CD4-positive, alpha-beta memory T cell (primary cell): ENCODE measurements at regions not wholly inside any gene's neighbourhood (a gene's known extent, or its start where the extent isn't known, plus 50 kb on each side); places are given as distances from the start of the nearest gene placed in this dataset.
"Not testable (repeated sequence)": the region's sequence is repeated elsewhere in the genome, so short reads cannot be mapped to it uniquely, and the experiment has no call there.

Source experiments
- CTCF ChIA-PET: fragments of 350-600 bp; sonication (Branson Sonifier 250); formaldehyde crosslinking; loops from one replicate; lab custom pipeline; 2021; ENCODE audit warnings: inconsistent platforms; ENCODE audit not compliant: partially characterized antibody; lab: Charles Lee
- POLR2A ChIA-PET: fragments of 350-600 bp; sonication (Branson Sonifier 250); formaldehyde crosslinking; loops from one replicate; lab custom pipeline; 2021; ENCODE audit not compliant: partially characterized antibody; lab: Charles Lee
- DNase-seq, 5 donors: peaks; one replicate each; pipeline versions ENCODE4 v3.0.0 to v3.0.0-alpha.2; 2020 to 2022; ENCODE audit warnings: mixed read lengths in 1 of 5
- H3K27ac ChIP-seq: one replicate; pipeline ENCODE4 v1.7.0; 2013; ENCODE audit warnings: low read depth, low read length
- H3K27me3 ChIP-seq: 2 replicates; pipeline ENCODE4 v1.7.0; 2013; ENCODE audit warnings: mild to moderate bottlenecking, low read length, moderate library complexity; ENCODE audit not compliant: insufficient read depth
- H3K36me3 ChIP-seq: 2 replicates; pipeline ENCODE4 v1.7.0; 2013; ENCODE audit warnings: mild to moderate bottlenecking, low read length, moderate library complexity; ENCODE audit not compliant: insufficient read depth
- H3K4me1 ChIP-seq: 2 replicates; pipeline ENCODE4 v1.7.0; 2013; ENCODE audit warnings: mild to moderate bottlenecking, low read length, moderate library complexity; ENCODE audit not compliant: insufficient read depth
- H3K4me3 ChIP-seq, 2 donors: one replicate each; pipeline ENCODE4 v1.7.0; 2013; ENCODE audit warnings: low read length in 2 of 2, mild to moderate bottlenecking in 1 of 2
- H3K9me3 ChIP-seq, 2 donors: one replicate each; pipeline ENCODE4 v1.7.0; 2013; ENCODE audit warnings: low read length in 2 of 2, control low read depth in 1 of 2; ENCODE audit not compliant: control insufficient read depth in 1 of 2
- H3K27ac Mint-ChIP-seq, 7 donors: one replicate each; pipeline ENCODE4 v1.8.0; 2020 to 2021; ENCODE audit warnings: mixed read lengths in 7 of 7, mild to moderate bottlenecking in 6 of 7, inconsistent platforms in 3 of 7, moderate library complexity in 3 of 7
- H3K27me3 Mint-ChIP-seq, 2 donors: one replicate each; pipeline ENCODE4 v1.8.0; 2020 to 2021; ENCODE audit warnings: mixed read lengths in 2 of 2
- H3K36me3 Mint-ChIP-seq, 2 donors: one replicate each; pipeline ENCODE4 v1.8.0; 2020 to 2021; ENCODE audit warnings: mixed read lengths in 2 of 2, inconsistent platforms in 1 of 2, mild to moderate bottlenecking in 1 of 2
- H3K4me1 Mint-ChIP-seq, 4 donors: one replicate each; pipeline ENCODE4 v1.8.0; 2020 to 2021; ENCODE audit warnings: mixed read lengths in 4 of 4, mild to moderate bottlenecking in 1 of 4
- H3K4me3 Mint-ChIP-seq, 8 donors: one replicate each; pipeline ENCODE4 v1.8.0; 2020 to 2021; ENCODE audit warnings: mixed read lengths in 8 of 8, mild to moderate bottlenecking in 7 of 8, moderate library complexity in 6 of 8, inconsistent platforms in 3 of 8
- H3K9me3 Mint-ChIP-seq, 8 donors: one replicate each; pipeline ENCODE4 v1.8.0; 2020 to 2021; ENCODE audit warnings: mixed read lengths in 8 of 8, mild to moderate bottlenecking in 5 of 8, inconsistent platforms in 3 of 8, moderate library complexity in 1 of 8
- intact Hi-C: fragments of 100-400 bp; cut with micrococcal nuclease; formaldehyde crosslinking; loops from one replicate; pipeline ENCODE4 v1.15.1; 2023

DNA sequence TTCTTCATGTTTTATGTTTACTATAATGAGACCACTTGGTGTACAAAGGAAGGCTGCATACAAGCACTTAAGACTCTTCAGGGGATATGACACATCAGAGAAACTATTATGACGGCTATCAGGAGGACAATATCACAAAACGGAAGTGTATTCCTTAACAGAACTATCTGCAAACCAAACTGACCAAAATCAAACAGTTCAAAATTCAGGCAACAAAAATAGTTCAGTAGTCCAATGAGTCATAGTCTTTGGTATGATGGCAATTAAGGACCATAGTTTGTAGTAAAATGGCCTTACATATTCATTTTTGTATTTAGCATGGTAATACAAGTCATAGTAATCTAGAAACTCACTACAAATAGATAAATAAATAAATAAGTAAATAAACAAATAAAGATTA lies 1638.7 kb upstream of the SEL1L start:
- Histone ChIP-seq H3K9me3 (no peaks in the 10 kb centered on the region), H3K4me3 (no peak overlapping the region), H3K27me3 (no peaks in the 10 kb centered on the region), H3K4me1 (no peaks in the 10 kb centered on the region), H3K36me3 (no peaks in the 10 kb centered on the region), H3K27ac (no peak overlapping the region)
- H3K27ac Mint-ChIP-seq, result no peak overlapping the region
- H3K36me3 Mint-ChIP-seq, result no peaks in the 10 kb centered on the region
- no peak overlapping the region for H3K4me3 Mint-ChIP-seq
- peaks cover 2 to 34% (median 10%) of the 10 kb centered on the region in 8 donors for H3K9me3 Mint-ChIP-seq
- ChIA-PET CTCF (no interaction called here), POLR2A (no interaction called here)
- intact Hi-C loops, result no loop called here
- H3K27me3 Mint-ChIP-seq, result no peaks in the 10 kb centered on the region
- no peak for DNase-seq
- no peaks in the 10 kb centered on the region for H3K4me1 Mint-ChIP-seq

DNA sequence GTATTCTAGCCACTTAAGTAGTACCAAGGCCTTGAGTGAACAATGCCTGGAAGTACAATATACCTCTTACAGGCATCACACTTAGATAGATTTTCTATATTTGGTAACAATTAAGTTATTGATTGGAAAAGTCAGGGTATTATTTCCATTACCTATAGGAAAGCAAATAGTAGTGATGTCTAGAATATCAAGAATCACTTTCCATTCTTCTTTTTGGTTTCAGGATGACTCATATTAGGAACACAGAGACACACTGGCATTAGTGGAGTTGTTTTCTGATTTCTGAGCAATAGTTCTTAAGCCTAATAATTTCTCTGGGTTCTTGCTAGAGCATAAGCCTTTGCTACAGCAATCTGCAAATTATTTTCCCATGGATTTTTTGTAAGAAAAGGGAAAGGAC lies 1640.0 kb upstream of the SEL1L start:
- Histone ChIP-seq H3K27me3 (no peaks in the 10 kb centered on the region), H3K27ac (no peak overlapping the region), H3K4me1 (no peaks in the 10 kb centered on the region), H3K9me3 (no peaks in the 10 kb centered on the region), H3K36me3 (no peaks in the 10 kb centered on the region), H3K4me3 (no peak overlapping the region)
- Mint-ChIP-seq H3K4me3 (no peak overlapping the region), H3K27me3 (no peaks in the 10 kb centered on the region), H3K27ac (no peak overlapping the region), H3K9me3 (peaks cover 2 to 32% (median 10%) of the 10 kb centered on the region in 8 donors), H3K36me3 (no peaks in the 10 kb centered on the region), H3K4me1 (no peaks in the 10 kb centered on the region)
- intact Hi-C loops, result no loop called here
- ChIA-PET POLR2A (no interaction called here), CTCF (no interaction called here)
- DNase-seq, result no peak

DNA sequence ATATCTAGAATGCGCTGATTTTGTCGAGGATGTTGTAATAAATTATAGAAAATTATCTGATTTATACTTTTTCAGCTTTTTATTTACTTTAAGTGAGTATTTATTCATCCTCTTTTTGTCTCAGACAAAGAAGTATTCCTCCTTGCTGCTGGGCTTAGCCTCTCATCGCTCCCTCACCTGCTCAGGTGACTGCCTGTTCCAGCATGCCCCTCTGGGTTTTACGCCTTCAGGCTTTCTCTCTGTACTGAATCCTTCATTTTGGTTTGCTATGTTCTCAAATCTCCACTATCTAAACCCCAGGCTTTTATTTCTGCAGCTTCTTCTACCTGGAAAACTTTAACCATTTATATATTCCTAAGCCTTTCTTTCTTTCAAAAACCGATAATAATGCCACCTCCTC lies 1650.9 kb upstream of the SEL1L start:
- H3K27me3 Mint-ChIP-seq, result no peaks in the 10 kb centered on the region
- no peaks in the 10 kb centered on the region for H3K27me3 ChIP-seq
- H3K4me3 Mint-ChIP-seq, result no peak overlapping the region
- ChIA-PET CTCF (no interaction called here), POLR2A (no interaction called here)
- DNase-seq, result no peak
- no peak overlapping the region for H3K4me3 ChIP-seq
- intact Hi-C loops, result no loop called here
- peaks cover 2 to 31% (median 14%) of the 10 kb centered on the region in 8 donors for H3K9me3 Mint-ChIP-seq
- H3K36me3 ChIP-seq, result no peaks in the 10 kb centered on the region
- H3K27ac Mint-ChIP-seq, result no peak overlapping the region
- H3K27ac ChIP-seq, result no peak overlapping the region
- H3K36me3 Mint-ChIP-seq, result no peaks in the 10 kb centered on the region
- no peaks in the 10 kb centered on the region for H3K4me1 ChIP-seq
- no peaks in the 10 kb centered on the region for H3K4me1 Mint-ChIP-seq
- no peaks in the 10 kb centered on the region for H3K9me3 ChIP-seq

DNA sequence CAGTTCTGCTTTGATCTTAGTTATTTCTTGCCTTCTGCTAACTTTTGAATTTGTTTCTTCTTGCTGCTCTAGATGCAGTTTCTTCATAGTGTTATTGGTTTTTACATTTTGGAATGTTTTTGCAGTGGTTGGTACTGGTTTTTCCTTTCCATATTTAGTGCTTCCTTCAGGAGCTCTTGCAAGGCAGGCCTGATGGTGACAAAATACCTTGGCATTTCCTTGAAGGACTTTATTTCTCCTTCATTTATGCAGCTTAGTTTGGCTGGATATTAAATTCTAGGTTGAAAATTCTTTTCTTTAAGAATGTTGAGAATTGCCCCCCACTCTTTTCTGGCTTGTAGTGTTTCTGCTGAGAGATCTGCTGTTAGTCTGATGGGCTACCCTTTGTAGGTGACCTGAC lies 1654.7 kb upstream of the SEL1L start:
- H3K27me3 Mint-ChIP-seq, H3K4me3 Mint-ChIP-seq, H3K36me3 Mint-ChIP-seq, CTCF ChIA-PET, H3K9me3 ChIP-seq, H3K4me3 ChIP-seq, H3K4me1 ChIP-seq, H3K27ac Mint-ChIP-seq, H3K27ac ChIP-seq, intact Hi-C loops, H3K36me3 ChIP-seq, DNase-seq, H3K27me3 ChIP-seq, H3K4me1 Mint-ChIP-seq, POLR2A ChIA-PET: not testable (repeated sequence)
- peaks cover 2 to 46% (median 21%) of the 10 kb centered on the region in 8 donors for H3K9me3 Mint-ChIP-seq

DNA sequence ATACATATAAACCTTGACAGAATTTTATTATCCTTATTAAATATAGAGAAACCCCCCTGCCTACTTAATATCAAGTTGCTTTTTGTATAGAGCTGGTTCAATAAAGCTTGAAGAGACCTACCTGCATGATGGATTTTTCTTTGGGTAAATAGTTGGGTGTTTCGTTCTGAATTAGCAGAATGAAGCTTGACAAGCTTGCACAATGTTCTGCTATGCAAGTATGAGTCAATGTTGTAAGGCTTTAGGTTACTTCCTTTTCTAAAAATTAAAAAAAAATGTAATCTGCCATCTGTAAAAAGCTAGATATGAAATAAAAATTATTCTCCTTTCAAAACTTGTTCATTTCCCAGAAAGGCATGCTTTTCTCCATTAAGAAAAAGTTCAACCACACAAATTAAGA lies 1662.6 kb upstream of the SEL1L start:
- Histone ChIP-seq H3K36me3 (no peaks in the 10 kb centered on the region), H3K27me3 (no peaks in the 10 kb centered on the region), H3K27ac (no peak overlapping the region), H3K4me3 (no peak overlapping the region), H3K4me1 (no peaks in the 10 kb centered on the region), H3K9me3 (no peaks in the 10 kb centered on the region)
- POLR2A ChIA-PET, result no interaction called here
- intact Hi-C loops, result no loop called here
- Mint-ChIP-seq H3K4me3 (no peak overlapping the region), H3K27me3 (no peaks in the 10 kb centered on the region), H3K27ac (no peak overlapping the region), H3K4me1 (no peaks in the 10 kb centered on the region), H3K36me3 (no peaks in the 10 kb centered on the region), H3K9me3 (peaks cover 2 to 25% (median 14%) of the 10 kb centered on the region in 8 donors)
- DNase-seq, result no peak
- CTCF ChIA-PET, result no interaction called here

DNA sequence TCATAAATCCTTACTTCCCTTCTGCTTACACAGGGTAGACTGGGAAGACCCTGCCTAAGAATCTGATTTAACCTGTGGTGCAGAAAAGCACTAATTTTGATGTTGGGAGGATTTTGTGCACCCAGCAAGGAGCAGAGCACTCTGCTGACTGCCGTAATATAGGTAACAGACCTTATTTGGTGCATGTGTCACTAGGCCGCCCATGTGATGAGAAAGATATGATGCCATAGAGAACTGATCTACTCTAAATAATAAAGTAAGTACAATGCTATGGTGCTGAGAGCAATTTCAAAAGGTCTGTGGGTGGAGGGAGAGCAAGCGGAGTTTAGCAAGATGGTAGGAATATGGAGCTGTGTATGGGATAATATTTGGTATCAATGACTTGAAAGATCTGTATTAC lies 1663.6 kb upstream of the SEL1L start:
- no peaks in the 10 kb centered on the region for H3K4me1 ChIP-seq
- H3K27ac Mint-ChIP-seq, result no peak overlapping the region
- no peaks in the 10 kb centered on the region for H3K27me3 Mint-ChIP-seq
- no peaks in the 10 kb centered on the region for H3K36me3 Mint-ChIP-seq
- H3K4me3 ChIP-seq, result no peak overlapping the region
- ChIA-PET CTCF (no interaction called here), POLR2A (no interaction called here)
- no peaks in the 10 kb centered on the region for H3K36me3 ChIP-seq
- no peak overlapping the region for H3K4me3 Mint-ChIP-seq
- DNase-seq, result no peak
- no peaks in the 10 kb centered on the region for H3K27me3 ChIP-seq
- H3K4me1 Mint-ChIP-seq, result no peaks in the 10 kb centered on the region
- intact Hi-C loops, result no loop called here
- no peaks in the 10 kb centered on the region for H3K9me3 ChIP-seq
- no peak overlapping the region for H3K27ac ChIP-seq
- peaks cover 2 to 16% (median 8%) of the 10 kb centered on the region in 8 donors for H3K9me3 Mint-ChIP-seq

DNA sequence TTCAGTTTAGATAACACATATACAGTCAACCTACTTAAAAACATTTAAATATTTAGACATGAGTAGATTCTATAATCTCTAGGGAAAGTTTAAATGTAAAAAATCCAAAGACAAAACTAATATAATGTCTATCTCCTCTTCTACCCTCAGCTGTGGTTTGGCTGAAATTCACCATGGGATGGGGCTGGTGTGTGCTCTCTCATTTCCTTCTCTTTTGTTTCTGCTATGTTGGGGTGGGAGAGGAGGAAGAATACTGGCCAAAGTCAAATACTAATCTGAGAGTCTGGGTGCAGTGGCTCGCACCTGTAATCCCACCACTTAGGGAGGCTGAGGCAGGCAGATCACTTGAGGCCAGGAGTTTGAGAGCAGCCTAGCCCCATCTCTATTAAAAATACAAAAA lies 1673.9 kb upstream of the SEL1L start:
- intact Hi-C loops, result no loop called here
- ChIA-PET CTCF (no interaction called here), POLR2A (no interaction called here)
- Histone ChIP-seq H3K4me3 (no peak overlapping the region), H3K9me3 (no peaks in the 10 kb centered on the region), H3K36me3 (no peaks in the 10 kb centered on the region), H3K27ac (no peak overlapping the region), H3K4me1 (no peaks in the 10 kb centered on the region), H3K27me3 (no peaks in the 10 kb centered on the region)
- Mint-ChIP-seq H3K27ac (no peak overlapping the region), H3K4me1 (no peaks in the 10 kb centered on the region), H3K27me3 (no peaks in the 10 kb centered on the region), H3K9me3 (peaks cover 0 to 12% (median 3%) of the 10 kb centered on the region in 8 donors), H3K4me3 (no peak overlapping the region), H3K36me3 (no peaks in the 10 kb centered on the region)
- DNase-seq, result no peak

DNA sequence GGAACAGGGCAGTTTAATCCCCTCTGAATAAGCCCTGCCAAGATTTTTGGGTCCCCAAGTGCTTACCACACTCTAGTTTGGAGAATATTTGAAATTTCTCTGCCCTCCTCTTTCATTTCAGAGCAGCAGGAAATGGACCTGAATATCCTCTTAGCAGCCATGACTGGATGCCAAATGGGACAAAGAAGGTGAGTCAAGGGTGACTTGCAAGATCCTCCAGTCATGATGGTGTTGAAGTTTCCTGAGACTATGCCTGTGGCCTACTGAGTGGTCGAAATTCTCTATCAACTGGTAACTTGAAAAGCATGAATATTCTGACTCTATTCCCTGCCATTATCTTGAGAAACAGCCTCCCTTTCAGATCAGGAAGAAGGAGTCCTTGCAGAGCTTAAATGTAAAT lies 1674.7 kb upstream of the SEL1L start:
- no peaks in the 10 kb centered on the region for H3K4me1 Mint-ChIP-seq
- POLR2A ChIA-PET, result no interaction called here
- no peaks in the 10 kb centered on the region for H3K4me1 ChIP-seq
- H3K27me3 Mint-ChIP-seq, result no peaks in the 10 kb centered on the region
- H3K36me3 ChIP-seq, result no peaks in the 10 kb centered on the region
- H3K36me3 Mint-ChIP-seq, result no peaks in the 10 kb centered on the region
- H3K27ac ChIP-seq, result no peak overlapping the region
- no peaks in the 10 kb centered on the region for H3K27me3 ChIP-seq
- no peak overlapping the region for H3K4me3 ChIP-seq
- CTCF ChIA-PET, result no interaction called here
- H3K9me3 ChIP-seq, result no peaks in the 10 kb centered on the region
- peaks cover 0 to 15% (median 5%) of the 10 kb centered on the region in 8 donors for H3K9me3 Mint-ChIP-seq
- no peak overlapping the region for H3K27ac Mint-ChIP-seq
- no peak overlapping the region for H3K4me3 Mint-ChIP-seq
- no peak for DNase-seq
- intact Hi-C loops, result no loop called here
